GM23338 (cell line): ENCODE measurements at regions not wholly inside any gene's neighbourhood (a gene's known extent, or its start where the extent isn't known, plus 50 kb on each side); places are given as distances from the start of the nearest gene placed in this dataset.

Experiments
- ETS1 ChIP-seq: IDR thresholded peaks from 2 replicates; pipeline ENCODE4 v1.6.1; 2016; ENCODE audit warnings: antibody characterized with exemption
- EZH2 ChIP-seq: fragments of 200-600 bp; sonication (generic); IDR thresholded peaks from one replicate; pipeline ENCODE4 v1.8.0; 2017; ENCODE audit warnings: antibody characterized with exemption, mild to moderate bottlenecking, low read depth; ENCODE audit not compliant: unreplicated experiment
- EZH2phosphoT487 ChIP-seq: fragments of 200-600 bp; sonication (generic); IDR thresholded peaks from one replicate; pipeline ENCODE4 v1.8.1; 2018; ENCODE audit warnings: antibody characterized with exemption; ENCODE audit not compliant: unreplicated experiment
- POLR2AphosphoS5 ChIP-seq: IDR thresholded peaks from 2 replicates; pipeline ENCODE4 v1.6.1; 2016; ENCODE audit warnings: antibody characterized with exemption, low read depth
- ZNF114 ChIP-seq: fragments of 250-450 bp; sonication (Bioruptor Pico); IDR thresholded peaks from 2 replicates; pipeline ENCODE4 v1.5.0; 2020; ENCODE audit warnings: mild to moderate bottlenecking, moderate library complexity
- TF ChIP-seq, protein P1 (sequence below), 2 experiments: fragments of 200-600 bp in 1 of 2; sonication (generic) in 1 of 2; conservative IDR thresholded peaks; 2 replicates each; pipeline versions ENCODE4 v1.5.1 to v1.6.1; 2016 to 2017; ENCODE audit warnings: antibody characterized with exemption in 2 of 2, low read depth in 2 of 2, mild to moderate bottlenecking in 2 of 2, moderate library complexity in 1 of 2
- TF ChIP-seq, protein P2 (sequence below): IDR thresholded peaks from one replicate; pipeline ENCODE4 v1.6.1; 2018; ENCODE audit warnings: antibody characterized with exemption; ENCODE audit not compliant: unreplicated experiment

GRCh38 chr5:166948679-166949078 lies 1342.8 kb upstream of the WWC1 start:
- TF ChIP-seq, protein P1, sequence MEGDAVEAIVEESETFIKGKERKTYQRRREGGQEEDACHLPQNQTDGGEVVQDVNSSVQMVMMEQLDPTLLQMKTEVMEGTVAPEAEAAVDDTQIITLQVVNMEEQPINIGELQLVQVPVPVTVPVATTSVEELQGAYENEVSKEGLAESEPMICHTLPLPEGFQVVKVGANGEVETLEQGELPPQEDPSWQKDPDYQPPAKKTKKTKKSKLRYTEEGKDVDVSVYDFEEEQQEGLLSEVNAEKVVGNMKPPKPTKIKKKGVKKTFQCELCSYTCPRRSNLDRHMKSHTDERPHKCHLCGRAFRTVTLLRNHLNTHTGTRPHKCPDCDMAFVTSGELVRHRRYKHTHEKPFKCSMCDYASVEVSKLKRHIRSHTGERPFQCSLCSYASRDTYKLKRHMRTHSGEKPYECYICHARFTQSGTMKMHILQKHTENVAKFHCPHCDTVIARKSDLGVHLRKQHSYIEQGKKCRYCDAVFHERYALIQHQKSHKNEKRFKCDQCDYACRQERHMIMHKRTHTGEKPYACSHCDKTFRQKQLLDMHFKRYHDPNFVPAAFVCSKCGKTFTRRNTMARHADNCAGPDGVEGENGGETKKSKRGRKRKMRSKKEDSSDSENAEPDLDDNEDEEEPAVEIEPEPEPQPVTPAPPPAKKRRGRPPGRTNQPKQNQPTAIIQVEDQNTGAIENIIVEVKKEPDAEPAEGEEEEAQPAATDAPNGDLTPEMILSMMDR (conservative IDR thresholded peaks at IDR 0.05; ENCODE audit: low read depth in 2 of 2): no peak
- no peak for TF ChIP-seq ETS1
- TF ChIP-seq, protein P2, sequence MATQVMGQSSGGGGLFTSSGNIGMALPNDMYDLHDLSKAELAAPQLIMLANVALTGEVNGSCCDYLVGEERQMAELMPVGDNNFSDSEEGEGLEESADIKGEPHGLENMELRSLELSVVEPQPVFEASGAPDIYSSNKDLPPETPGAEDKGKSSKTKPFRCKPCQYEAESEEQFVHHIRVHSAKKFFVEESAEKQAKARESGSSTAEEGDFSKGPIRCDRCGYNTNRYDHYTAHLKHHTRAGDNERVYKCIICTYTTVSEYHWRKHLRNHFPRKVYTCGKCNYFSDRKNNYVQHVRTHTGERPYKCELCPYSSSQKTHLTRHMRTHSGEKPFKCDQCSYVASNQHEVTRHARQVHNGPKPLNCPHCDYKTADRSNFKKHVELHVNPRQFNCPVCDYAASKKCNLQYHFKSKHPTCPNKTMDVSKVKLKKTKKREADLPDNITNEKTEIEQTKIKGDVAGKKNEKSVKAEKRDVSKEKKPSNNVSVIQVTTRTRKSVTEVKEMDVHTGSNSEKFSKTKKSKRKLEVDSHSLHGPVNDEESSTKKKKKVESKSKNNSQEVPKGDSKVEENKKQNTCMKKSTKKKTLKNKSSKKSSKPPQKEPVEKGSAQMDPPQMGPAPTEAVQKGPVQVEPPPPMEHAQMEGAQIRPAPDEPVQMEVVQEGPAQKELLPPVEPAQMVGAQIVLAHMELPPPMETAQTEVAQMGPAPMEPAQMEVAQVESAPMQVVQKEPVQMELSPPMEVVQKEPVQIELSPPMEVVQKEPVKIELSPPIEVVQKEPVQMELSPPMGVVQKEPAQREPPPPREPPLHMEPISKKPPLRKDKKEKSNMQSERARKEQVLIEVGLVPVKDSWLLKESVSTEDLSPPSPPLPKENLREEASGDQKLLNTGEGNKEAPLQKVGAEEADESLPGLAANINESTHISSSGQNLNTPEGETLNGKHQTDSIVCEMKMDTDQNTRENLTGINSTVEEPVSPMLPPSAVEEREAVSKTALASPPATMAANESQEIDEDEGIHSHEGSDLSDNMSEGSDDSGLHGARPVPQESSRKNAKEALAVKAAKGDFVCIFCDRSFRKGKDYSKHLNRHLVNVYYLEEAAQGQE: no peak
- TF ChIP-seq EZH2: no peak
- no peak for TF ChIP-seq ZNF114 (CRISPR knock-in tag)
- no peak for TF ChIP-seq POLR2AphosphoS5
- TF ChIP-seq EZH2phosphoT487: no peak
